ENCODE measurements at regions not wholly inside any gene's neighbourhood (a gene's known extent, or its start where the extent isn't known, plus 50 kb on each side); places are given as distances from the start of the nearest gene placed in this dataset.
A peak's percentile ranks its signal among the peaks of the same experiment; 100 is the strongest.

DNA sequence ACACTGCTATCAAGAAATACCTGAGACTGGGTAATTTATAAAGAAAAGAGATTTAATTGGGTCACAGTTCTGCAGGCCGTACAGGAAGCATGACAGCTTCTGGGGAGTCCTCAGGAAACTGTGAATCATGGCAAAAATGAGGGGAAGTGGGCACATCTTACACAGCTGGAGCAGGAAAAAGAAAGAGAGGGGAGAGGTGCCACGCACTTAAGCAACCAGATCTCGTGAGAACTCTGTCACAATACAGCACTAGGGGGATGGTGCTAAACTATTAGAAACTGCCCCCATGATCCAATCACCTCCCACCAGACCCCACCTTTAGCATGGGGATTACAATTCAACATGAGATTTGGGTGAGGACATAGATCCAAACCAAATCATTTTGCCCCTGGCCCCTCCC is 105.5 kb upstream of the CPLX2 start:
- DNase-seq: no peak

GRCh38 chr5:175766963-175767362 is 104.4 kb upstream of the CPLX2 start:
- DNase-seq: no peak

DNA sequence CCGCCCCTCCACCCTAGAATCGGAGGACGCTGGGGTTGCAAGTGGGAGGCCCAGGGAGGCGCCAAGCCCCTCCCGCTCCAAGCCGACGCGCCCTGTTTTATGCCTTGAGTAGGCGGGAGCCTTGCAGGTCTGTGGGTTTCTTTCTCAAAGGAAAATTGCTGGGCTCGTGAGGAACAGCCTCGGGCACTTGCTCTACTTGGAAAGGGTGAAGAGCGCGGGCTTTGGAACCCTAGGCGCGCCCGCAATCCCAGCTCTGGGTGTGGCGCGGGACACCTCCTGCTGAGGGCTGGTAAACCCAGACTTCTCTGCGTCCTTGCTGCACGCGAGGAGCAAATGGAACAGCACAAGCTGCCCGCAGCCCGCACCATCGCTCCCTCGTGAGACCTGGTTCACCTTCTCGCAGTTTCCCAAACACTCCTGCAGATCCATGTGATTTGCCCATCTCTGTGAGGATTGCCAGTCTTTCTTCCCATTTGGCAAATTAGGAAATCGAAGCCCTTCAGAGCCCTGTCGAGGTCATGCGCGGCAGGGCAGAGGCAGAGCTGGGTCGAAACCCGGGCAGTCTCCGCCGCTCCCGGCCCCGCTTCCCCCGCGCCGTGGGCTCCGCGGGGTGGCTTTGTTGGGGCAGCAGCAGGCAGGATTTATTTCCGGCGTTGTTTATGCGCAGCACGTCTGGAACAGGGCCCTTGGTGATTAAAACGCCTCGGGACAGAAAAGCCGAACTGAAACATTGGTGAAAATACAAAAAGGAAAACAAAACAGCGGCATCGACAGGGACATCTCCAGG is 98.4 kb upstream of the CPLX2 start:
- DNase-seq: no peak

- no peak for DNase-seq
Measured at GRCh38 chr5:175773534-175774070, 97.8 kb upstream of the CPLX2 start.

DNA sequence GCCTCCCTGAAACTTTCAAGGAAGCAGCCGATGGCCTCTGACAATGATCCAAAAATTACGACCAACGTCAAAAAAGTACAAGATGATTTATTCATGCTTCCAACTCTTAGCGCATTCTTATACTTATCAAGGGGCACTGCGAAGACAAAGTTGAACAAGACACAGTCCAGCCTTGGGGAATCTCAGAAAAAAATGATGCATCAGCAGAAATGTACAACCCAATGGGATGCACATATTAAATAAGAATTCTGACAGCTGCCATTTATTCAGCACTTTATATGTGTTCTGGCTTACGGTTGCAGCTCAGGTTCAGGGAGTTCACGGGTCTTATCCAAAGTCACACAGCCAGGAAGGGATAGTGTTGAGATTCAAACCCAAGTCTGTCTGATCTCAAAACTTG is 96.0 kb upstream of the CPLX2 start:
- DNase-seq: no peak

GRCh38 chr5:175778951-175779503 is 92.4 kb upstream of the CPLX2 start:
- no peak for DNase-seq

DNA sequence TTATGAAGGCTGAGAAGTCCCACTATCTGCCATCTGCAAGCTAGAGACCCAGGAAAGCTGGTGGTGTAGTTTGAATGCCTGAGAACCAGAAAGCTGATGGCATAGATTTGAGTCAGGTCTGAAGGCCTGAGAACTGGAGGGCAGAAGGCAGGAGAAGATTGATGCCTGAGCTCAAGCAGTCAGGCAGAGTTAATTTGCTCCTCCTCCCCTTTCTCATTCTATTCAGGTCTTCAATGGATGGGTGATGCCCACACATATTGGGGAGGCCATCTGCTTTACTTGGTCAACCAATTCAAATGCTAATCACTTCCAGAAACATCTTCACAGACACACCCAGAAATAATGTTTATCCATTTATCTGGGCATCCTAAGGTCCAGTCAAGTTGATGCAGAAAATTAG is 87.6 kb upstream of the CPLX2 start:
- no peak for DNase-seq

DNA sequence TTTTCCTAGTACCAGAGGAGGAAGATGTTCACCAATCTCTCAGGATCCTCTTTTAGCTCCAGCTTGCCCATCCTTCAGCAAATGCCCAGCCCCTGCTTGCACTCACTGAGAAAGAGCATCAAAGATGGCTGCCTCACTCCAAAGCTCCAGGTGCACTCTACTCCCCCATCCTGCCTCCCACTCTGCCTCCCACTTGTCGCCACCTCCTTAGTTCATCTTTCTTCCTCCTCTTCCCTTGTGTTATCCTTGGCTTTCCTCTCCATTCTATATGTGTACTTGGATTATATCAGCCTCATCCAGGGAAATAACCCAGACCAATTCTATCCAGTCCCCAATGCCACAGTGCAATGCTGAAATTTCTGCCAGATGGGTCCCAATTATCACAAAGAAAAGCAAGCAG is 87.1 kb upstream of the CPLX2 start:
- DNase-seq: no peak

- no peak for DNase-seq
Measured at GRCh38 chr5:175785681-175786080, 85.7 kb upstream of the CPLX2 start.

DNA sequence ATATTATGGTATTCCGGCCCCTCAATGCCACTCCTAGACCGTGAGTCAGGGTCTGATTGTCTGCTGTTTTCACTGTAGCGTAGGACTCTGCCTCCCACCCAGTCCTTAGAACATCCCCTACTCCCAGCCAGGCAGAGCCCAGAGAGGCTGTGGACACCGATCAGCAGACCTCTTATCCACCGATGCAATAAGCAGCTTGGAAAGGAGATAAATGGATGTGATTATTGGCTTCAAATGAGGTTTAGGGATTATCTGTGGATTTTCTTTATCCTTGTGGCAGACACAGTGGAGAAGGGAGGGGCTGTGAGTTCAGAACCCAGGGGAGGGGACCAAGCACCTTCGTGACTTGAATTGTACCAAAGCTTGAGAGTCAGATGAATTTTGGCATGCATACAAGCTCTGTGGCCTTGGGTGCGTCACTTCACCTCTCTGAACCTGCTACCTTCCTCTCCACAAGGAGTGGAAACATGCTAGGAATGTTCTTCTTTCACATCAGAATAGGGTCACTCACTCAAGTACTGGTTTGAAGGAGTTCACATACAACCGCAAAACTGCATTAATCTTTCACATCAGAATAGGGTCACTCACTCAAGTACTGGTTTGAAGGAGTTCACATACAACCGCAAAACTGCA is 83.1 kb upstream of the CPLX2 start:
- no peak for DNase-seq

- no peak for DNase-seq
Measured at GRCh38 chr5:175789670-175790069, 81.7 kb upstream of the CPLX2 start.

- no peak for DNase-seq
Measured at GRCh38 chr5:175790796-175791195, 80.6 kb upstream of the CPLX2 start.

GRCh38 chr5:175795959-175796358 is 75.4 kb upstream of the CPLX2 start:
- no peak for DNase-seq

DNA sequence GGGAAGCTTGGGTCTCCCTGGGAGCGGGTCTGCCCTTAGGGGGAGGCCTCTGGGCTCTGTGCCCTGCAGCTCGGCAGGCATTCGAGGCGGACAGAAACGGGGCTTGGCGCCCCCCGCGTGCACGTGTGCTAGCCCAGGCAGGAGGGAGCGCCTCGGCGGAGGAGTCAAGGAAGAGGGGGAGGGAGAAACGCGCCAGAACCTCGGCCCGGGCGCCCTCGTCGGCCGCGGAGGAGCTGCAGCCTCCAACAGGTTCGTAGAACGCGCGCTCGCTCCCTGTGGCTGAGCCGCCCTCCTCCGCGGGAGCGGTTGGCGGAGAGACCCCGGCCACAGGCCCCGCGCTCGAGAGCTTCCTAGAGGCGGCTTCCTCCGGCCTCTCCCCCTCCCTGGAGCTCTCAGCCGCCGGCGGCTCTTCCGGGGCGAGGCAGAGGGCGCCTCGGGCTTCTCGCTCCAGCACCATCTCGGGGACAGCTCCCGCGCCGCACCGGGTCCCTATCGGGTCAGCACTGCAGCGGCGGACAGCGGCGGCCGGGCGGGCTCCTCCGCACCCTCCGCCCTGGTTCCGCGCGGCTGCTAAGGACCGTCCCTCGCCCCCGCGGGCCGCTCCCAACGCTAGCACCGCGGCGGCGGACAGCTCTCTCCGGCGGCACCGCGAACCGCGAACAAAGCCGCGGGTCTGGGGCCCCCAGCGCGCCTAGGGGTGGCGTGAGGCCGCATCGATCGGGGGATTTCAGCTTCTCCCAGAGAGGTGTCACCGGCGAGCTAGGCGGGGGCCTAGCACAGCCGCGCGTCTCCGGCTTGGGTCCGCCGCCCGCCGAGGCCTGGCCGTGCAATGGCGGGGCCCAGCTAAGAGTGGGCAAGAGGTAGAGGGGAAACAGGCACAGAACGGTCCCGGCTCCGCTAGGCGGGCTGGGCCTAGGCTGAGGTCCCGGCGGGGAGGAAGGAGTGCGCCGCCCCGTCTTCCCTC is 74.6 kb upstream of the CPLX2 start:
- DNase-seq: peak; percentile 78

GRCh38 chr5:175797521-175798038 is 73.8 kb upstream of the CPLX2 start:
- no peak for DNase-seq

DNA sequence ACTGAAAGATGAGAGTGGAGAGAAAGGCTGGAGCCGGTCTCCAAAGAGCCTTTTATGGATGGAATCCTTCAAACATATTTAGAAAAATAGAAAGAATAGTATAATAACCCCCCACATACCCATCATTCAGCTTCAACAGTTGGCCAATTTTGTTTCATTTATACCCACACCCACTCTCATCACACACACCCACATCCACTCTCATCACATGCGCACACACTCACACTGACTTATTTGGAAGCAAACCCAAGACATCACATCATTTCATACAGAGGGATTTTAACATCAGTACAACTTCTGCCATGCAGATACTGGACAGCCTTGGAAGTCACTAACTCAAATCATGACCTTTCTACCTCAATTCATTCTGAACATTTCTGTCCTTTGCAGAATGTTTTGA is 72.8 kb upstream of the CPLX2 start:
- DNase-seq: no peak

DNA sequence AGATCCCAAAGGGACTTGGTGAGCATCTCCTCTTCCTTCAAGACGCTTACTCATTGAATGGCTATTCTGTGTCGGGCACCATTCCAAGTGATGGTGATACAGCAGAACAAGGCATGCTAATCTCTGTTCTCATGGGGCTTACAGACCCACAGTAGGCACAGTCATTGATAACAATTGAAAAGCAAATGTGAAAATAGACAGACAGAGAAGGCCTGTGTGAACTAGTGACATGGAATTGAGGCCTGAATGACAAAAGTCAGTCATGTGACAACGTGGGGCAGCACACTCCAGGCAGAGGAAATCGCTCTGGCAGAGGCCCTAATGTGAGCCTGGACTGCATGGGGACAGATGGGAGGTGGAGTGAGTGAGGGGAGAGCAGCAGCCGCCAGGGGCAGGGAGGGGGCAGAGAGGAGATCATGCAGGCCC is 70.7 kb upstream of the CPLX2 start:
- DNase-seq: no peak

GRCh38 chr5:175802361-175802760 is 69.0 kb upstream of the CPLX2 start:
- DNase-seq: no peak

DNA sequence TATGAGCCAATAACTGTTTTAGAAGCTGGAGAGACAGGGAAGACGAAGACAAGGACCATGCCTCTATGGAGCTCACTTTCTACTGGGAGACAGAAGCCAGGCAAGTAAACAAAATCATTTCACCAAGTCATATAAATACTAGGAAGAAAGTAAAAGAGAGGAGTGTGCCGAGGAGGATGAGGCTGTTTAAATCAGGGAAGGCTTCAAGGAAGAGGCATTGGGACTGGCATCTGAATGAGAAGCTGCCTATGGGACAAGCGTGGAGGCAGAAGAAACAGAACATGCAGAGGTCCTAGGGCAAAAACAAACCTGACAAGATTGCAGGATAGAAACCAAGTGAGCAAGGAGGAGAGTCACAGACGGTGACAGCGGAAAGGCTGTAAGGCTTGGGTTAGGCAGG is 68.1 kb upstream of the CPLX2 start:
- DNase-seq: no peak

DNA sequence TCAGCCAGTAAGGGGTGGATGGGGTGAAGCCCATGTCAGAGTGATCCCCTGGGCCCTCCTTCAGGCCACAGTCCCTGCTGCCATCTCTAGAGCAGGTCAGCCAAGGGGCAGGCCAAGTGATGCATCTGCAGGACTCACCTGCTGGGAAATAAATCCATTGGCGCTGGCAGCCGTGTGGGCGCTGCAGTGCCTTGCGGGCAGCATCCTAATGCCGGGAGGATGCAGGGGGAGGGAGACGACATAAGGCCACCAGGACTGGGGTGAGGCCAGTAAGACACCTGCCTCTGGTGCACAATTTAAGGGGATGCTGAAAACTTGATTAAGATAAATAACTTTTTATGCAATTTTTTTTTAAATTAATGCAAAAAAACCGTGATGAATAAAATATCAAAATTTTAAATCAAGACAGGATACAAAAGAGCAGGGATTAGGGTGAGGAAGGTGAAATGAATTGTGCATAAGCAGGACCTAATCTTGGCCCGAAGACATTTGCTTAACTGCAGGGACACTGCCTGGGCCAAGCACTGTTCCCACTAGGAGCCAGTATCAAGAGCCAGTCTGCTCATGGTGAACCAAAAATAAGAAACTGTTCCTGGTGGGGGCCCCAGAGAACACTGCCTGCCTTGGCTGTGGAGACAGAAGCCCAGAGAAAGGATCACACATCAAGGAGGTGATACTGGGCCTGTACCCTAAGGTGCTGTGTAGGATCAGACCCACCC is 67.5 kb upstream of the CPLX2 start:
- DNase-seq: no peak

DNA sequence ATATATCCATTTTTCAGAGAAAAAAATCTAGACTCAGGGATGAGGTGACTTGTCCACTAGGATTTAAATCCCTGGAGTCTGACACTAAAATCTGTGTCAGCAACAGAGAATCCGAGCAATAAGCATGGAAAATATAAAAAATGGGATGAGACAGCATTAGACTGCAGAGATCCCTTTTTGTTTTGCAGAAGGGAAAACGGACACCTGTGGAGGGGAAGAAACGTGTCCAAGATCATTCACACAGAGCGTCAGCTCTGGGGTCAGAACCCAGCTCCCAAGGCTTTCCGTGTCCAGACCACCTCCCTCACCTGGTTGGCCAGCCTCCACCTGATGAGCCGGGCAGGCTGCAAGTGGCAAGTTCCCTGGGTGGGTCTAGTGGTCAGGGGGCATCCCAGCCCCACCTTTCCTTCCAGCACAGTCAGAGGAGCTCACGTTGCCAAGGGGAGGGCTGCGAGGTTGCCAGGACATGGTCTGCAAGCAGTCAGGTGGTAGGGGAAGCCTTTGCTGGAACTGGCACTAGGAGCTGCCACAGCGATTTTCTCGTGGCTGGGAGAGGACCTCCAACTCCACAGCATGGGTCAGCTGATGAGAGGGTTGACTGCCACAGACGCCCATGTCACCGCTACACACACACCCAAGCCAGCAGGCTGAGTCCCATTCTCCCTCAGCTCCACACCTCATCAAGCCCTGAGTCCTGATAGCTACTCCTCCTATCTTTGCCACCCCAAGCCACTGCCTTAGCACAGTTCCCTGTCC is 65.9 kb upstream of the CPLX2 start:
- no peak for DNase-seq

Measured in CD4-positive, alpha-beta T cell treated with Interleukin-17A for 4 hours (primary cell).